ENCODE measurements at regions not wholly inside any gene's neighbourhood (a gene's known extent, or its start where the extent isn't known, plus 50 kb on each side); places are given as distances from the start of the nearest gene placed in this dataset.

- peaks cover 2 to 6% (median 6%) of the 10 kb centered on the region in 3 experiments for H3K36me3 Mint-ChIP-seq (ENCODE audit: insufficient read depth in 1 of 3, low read depth in 3 of 3)
- Histone ChIP-seq H4K91ac (ENCODE audit: insufficient read length, low read depth, low read length) (no peak overlapping the region), H4K20me1 (ENCODE audit: control insufficient read depth, insufficient read depth, insufficient read length) (no peaks in the 10 kb centered on the region), H2AK5ac (ENCODE audit: insufficient read length, low read length) (no peak overlapping the region), H3K4me2 (ENCODE audit: insufficient read depth, insufficient read length, low read length) (no peak overlapping the region), H2BK15ac (ENCODE audit: low read depth, low read length) (no peak overlapping the region), H3T11ph (ENCODE audit: low read length) (no peak overlapping the region), H3K4ac (ENCODE audit: low read depth, low read length) (no peak overlapping the region), H3K9me3 (ENCODE audit: control insufficient read depth, low read depth, low read length) (no peaks in the 10 kb centered on the region), H3K27ac (ENCODE audit: insufficient read length, low read depth, low read length) (no peak overlapping the region), H2BK20ac (ENCODE audit: low read depth, low read length, poor library complexity, severe bottlenecking) (no peak overlapping the region), H3K23me2 (ENCODE audit: insufficient read length, low read depth, low read length, poor library complexity, severe bottlenecking) (no peaks in the 10 kb centered on the region), H3K79me2 (ENCODE audit: insufficient read depth, low read length) (no peaks in the 10 kb centered on the region), H3K9ac (ENCODE audit: extremely low read depth, insufficient read length, low read length) (no peak overlapping the region), H2AFZ (ENCODE audit: low read length) (no peak overlapping the region), H3K79me1 (ENCODE audit: insufficient read depth, low read depth, low read length, poor library complexity, severe bottlenecking) (no peaks in the 10 kb centered on the region), H3K56ac (ENCODE audit: insufficient read length, low read depth, low read length) (no peak overlapping the region), H4K8ac (replicated peaks; ENCODE audit: insufficient read length, low read depth, low read length) (no peak overlapping the region), H3K23ac (ENCODE audit: insufficient read length, low read depth, low read length) (no peak overlapping the region), H3K14ac (ENCODE audit: insufficient read depth, low read length) (no peak overlapping the region), H3K4me1 (ENCODE audit: insufficient read depth, low read length) (peaks cover 3% of the 10 kb centered on the region; the same call in 1 of the 2 replicates), H2BK12ac (ENCODE audit: insufficient read length, low read depth, low read length) (no peak overlapping the region), H4K5ac (ENCODE audit: insufficient read length, low read depth, low read length) (no peak overlapping the region), H2BK120ac (ENCODE audit: low read depth, low read length, poor library complexity, severe bottlenecking) (no peak overlapping the region), H3K18ac (ENCODE audit: insufficient read length, low read depth, low read length) (no peak overlapping the region), H2BK5ac (ENCODE audit: insufficient read length, low read length) (no peak overlapping the region), H3K27me3 (ENCODE audit: insufficient read depth, low read length) (no peaks in the 10 kb centered on the region)
- no peak for DNase-seq
- peaks cover 0 to 15% of the 10 kb centered on the region in 2 experiments; a peak in 3 of 4 replicates for H3K4me1 Mint-ChIP-seq
- peaks cover 8 to 9% of the 10 kb centered on the region in 2 experiments for H3K9me3 Mint-ChIP-seq
- no peak overlapping the region for H3K4me3 Mint-ChIP-seq
- no CpG with 5 or more reads among the region's 2 CpGs for WGBS (ENCODE audit: extremely low coverage, insufficient read length, low lambda C conversion rate)
- TF ChIP-seq, protein P1, sequence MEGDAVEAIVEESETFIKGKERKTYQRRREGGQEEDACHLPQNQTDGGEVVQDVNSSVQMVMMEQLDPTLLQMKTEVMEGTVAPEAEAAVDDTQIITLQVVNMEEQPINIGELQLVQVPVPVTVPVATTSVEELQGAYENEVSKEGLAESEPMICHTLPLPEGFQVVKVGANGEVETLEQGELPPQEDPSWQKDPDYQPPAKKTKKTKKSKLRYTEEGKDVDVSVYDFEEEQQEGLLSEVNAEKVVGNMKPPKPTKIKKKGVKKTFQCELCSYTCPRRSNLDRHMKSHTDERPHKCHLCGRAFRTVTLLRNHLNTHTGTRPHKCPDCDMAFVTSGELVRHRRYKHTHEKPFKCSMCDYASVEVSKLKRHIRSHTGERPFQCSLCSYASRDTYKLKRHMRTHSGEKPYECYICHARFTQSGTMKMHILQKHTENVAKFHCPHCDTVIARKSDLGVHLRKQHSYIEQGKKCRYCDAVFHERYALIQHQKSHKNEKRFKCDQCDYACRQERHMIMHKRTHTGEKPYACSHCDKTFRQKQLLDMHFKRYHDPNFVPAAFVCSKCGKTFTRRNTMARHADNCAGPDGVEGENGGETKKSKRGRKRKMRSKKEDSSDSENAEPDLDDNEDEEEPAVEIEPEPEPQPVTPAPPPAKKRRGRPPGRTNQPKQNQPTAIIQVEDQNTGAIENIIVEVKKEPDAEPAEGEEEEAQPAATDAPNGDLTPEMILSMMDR (conservative IDR thresholded peaks at IDR 0.05) = no peak
- H3K27me3 Mint-ChIP-seq (ENCODE audit: low read depth) = peaks cover 1% of the 10 kb centered on the region; the same call in 1 of the 2 replicates
- no peak overlapping the region for H3K27ac Mint-ChIP-seq
Observed at GRCh38 chr3:115500795-115501194, 122.5 kb upstream of the GAP43 start.

Measured in H9 (cell line).